Stimulated activated CD8-positive, alpha-beta memory T cell treated with anti-CD3 and anti-CD28 coated beads, Interleukin-7, amount 100 ng/mL, for 4 hours (primary cell): ENCODE measurements at regions not wholly inside any gene's neighbourhood (a gene's known extent, or its start where the extent isn't known, plus 50 kb on each side); places are given as distances from the start of the nearest gene placed in this dataset.

Source experiments
- DNase-seq, 2 donors: peaks; one replicate each; pipeline ENCODE4 v3.0.0-alpha.2; 2020; ENCODE audit warnings: low read depth in 2 of 2

DNA sequence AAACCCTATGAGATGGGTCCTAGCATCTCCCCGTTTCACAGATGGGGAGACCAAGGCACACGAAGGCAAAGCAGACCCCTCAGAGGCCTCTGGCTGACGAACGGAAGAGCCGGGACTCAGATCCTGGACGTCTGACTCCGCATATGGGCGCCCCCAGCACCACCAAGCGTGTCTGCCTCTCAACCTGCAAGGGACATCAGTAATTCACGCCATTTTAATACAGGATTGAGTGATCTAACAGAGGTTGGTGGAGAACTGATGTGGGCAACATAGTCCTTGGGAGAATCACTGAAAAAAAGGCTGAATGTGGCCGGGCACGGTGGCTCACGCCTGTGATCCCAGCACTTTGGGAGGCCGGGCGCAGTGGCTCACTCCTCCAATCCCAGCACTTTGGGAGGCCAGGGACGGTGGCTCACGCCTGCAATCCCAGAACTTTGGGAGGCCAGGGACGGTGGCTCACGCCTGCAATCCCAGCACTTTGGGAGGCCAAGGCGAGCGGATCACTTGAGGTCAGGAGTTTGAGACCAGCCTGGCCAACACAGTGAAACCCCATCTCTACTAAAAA, 206.6 kb downstream of the DLL1 start:
- no peak for DNase-seq

DNA sequence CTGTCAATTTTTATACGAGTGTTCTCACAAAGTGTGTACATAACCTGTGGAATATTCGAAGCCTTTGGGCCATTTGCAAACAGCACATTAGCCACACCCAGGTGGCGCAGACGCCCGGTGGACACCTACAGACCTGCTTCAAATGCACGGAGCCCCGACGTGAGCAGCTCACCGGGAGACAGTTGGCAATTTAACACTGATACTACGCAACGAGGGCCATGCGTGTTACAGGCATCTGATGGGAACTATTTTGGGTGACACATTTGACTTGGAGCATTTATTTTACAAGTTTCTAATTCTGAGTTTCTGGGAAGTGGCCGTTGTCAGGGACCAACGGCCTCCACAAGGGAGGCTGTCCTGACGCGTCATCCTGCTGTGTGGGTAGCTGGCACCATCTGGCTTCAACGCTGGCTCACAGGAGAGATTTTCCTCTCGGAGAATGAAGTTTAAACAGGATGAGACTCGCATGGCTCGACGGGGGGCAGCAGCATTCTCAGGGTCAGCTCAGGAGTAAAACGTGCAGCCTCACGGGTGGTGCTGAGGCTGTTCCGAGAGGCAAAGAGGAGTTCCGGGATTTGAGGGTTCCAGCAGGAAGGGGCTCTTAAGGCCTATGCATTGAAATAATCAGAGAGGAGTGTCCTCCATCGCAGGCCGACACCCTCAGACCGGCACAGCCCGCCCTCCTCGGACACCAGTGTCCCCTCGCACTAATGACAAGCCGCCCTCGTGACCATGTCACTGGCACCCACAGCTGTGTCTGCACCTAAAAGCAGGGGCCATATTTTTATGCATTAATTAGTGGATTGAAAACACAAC, 207.4 kb downstream of the DLL1 start:
- DNase-seq, result no peak

- no peak for DNase-seq
Observed at GRCh38 chr6:170082531-170083187, 208.2 kb downstream of the DLL1 start.

- DNase-seq, result no peak
Observed at GRCh38 chr6:170082067-170082466, 208.8 kb downstream of the DLL1 start.

DNA sequence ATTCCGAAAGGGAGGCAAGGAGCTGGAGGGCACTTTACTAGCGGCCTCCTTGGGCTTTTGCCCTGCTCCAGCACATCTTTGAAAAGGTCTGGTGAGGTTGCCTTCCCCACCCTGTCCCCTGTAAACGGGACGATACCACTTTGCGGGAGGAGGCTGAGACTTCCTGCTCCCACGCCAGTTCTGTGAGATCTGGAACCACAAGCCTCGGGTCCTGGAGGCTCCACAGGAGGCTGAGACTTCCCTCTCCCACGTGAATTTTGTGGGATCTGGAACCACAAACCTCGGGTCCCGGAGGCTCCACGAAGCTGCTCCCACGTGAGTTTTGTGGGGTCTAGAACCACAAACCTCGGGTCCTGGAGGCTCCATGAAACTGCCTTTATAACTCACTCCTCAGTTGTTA, 209.3 kb downstream of the DLL1 start:
- DNase-seq, result no peak

GRCh38 chr6:170080828-170081371, 210.0 kb downstream of the DLL1 start:
- no peak for DNase-seq

GRCh38 chr6:170080169-170080827, 210.6 kb downstream of the DLL1 start:
- no peak for DNase-seq

DNA sequence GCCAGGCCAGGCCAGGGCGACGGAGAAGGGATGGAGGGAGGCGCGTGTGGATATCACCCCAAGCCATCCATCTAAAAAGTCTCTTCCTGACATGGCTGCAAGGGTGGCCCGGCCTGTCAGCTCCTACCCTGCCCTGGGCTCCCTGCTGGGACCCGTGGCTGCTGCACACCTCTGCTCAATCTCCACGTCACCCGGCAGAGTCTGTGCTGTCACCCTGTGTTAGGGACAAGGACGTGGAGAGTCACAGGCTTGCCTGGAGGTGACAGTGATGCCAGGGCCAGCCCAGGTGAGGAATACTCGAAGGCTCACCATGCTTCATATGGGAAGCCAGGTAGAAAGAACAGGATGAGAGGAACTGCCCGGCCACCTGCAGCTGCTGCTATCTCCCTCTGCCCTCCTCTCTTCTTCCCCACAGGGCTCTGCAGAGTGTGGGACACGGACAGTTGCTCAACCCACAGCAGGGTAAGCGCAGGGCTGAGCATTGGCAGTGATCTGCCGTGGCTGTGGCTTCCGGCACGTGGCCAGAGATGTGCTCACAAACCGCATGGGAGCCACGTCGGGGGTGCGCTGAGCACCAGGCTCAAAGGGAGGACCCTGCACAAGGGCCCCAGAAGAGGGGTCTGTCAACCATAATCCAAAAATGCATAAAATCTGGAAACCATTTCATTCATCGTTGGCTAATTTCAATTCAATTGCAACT, 214.3 kb downstream of the DLL1 start:
- no peak for DNase-seq

DNA sequence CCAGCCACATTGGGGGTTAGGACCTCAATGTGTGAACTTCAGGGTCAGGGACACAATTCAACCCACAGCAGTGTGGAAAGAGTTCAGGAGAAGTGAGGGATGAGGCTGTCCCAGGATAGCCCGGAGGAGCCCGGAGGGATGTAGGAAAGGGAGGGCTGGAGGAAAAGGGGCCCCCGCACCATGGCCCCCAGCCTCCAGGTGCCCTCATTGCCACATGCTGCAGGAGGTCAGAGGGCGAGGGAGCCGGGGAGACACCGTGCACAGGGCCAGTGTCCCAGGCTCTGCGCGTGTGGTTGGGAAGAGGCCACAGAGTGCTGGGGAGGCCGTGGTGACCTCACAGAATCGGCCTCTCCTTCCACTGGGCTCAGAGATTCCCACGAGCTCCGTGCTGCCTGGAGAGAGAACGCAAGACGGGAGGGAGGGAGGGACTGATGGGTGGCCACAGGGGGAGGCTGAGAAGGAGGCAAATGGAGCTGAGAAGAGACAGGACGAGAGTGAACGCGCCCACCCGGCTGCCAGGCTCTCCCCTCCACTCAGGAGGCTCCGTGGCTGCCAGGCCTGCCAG, 215.1 kb downstream of the DLL1 start:
- no peak for DNase-seq

GRCh38 chr6:170074907-170075306, 216.0 kb downstream of the DLL1 start:
- no peak for DNase-seq

GRCh38 chr6:170074435-170074834, 216.4 kb downstream of the DLL1 start:
- no peak for DNase-seq

GRCh38 chr6:170073846-170074245, 217.0 kb downstream of the DLL1 start:
- no peak for DNase-seq

- no peak for DNase-seq
Observed at GRCh38 chr6:170072246-170072645, 218.6 kb downstream of the DLL1 start.

- DNase-seq, result no peak
Observed at GRCh38 chr6:170069611-170070010, 221.3 kb downstream of the DLL1 start.

DNA sequence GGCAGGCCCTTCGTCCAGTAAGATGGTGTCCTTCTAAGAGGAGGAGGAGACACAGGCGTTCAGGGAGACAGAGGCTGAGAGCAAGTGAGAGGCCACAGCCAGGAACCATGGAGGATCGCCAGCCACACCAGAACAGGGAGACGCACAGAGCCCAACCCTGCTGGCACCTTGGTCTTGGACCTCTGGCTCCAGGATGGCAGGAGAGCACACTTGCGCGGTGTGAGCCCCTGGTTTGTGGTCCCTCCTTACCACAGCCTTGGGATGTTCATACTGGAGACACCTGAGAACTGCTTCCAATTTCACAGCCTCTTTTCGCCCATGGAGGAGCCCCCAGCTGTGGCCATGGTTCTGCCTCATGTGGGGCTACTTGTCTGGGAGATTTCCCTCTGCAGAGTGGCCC, 222.4 kb downstream of the DLL1 start:
- DNase-seq, result no peak

DNA sequence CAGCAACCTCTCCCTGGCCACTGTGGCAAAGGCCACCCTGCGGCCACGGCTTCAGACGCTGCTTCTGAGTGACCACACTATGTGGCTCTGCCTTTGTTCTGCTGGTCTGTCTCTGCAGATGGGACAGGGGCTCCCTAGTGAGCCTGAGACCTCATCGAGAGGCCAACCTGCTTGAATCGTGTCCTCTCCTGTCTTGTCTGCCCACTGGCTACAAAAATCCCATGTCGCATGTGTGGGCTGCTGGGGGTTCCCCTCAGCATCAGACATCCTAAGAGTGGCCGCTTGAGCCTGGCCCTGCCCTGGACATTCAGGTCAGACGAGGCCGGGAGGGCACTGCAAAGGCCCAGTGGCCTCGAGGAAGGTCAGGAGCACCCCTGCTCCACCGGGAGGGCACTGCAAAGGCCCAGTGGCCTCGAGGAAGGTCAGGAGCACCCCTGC, 222.9 kb downstream of the DLL1 start:
- DNase-seq, result no peak

DNA sequence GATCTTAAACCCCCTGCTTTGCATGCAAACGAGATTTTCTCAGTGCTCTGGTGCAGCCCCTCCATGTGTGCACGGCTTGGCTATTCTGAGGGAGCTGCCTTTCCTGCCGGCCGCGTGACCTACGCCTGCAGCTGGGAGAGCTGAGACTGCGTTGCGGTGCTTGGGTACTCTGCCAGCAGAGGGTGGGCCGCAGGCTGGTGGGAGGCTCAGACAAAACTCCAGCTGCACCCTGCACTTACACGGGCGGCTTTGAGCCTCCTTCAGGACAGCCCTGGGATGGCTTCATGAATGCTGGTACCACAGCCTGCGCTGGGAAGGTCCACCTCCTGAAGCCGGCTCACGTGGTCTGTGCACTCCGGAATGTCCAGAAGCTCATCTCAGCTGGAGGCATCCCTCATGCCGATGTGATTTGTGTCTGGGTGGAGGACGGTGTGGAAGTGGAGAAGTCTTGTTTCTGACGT, 223.7 kb downstream of the DLL1 start:
- DNase-seq, result no peak

- DNase-seq, result no peak
Observed at GRCh38 chr6:170066679-170067078, 224.2 kb downstream of the DLL1 start.

DNA sequence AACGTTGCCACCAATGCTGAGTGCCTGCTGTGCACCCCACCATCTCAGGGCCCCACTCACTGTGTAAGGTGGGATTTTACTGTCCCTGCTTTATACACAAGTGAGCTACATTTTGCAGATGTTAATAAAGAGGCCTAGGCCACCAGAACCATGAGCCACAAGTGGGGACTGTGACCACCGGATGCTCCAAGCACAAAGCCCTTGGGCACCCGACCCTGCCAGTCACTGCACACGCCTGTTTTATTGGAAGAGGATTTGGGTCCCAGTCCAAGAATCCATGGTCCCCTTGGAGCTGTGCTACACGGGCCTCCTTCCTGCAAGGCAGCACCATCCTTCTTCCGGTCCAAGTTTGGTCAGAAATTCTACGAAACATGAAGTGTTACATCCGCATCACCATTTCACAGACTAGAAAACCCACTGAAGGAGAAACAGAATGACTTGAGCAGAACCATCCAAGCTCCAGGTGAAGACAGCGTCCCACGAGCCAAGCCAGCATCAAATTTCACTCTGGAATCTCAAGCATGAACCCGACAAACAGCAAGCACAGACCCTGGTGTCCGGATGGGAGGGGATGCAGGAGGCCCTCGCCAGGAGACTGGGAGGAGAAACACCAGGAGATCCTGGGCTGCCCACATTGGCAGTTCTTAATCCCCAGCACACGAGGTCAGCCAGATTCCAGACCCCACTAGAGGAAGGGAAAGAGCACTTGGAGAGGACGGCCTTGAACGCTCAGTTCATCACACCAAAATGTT, 226.9 kb downstream of the DLL1 start:
- no peak for DNase-seq

GRCh38 chr6:170063431-170063830, 227.4 kb downstream of the DLL1 start:
- DNase-seq, result no peak

GRCh38 chr6:170062915-170063241, 228.0 kb downstream of the DLL1 start:
- DNase-seq, result no peak
